Subcutaneous abdominal adipose tissue (tissue), 5 donors: ENCODE measurements at regions not wholly inside any gene's neighbourhood (a gene's known extent, or its start where the extent isn't known, plus 50 kb on each side); places are given as distances from the start of the nearest gene placed in this dataset.

Source experiments
- H3K27ac ChIP-seq: one replicate; pipeline ENCODE4 v1.7.0; 2013; ENCODE audit warnings: low read depth, mild to moderate bottlenecking, inconsistent platforms, low read length, moderate library complexity
- H3K27me3 ChIP-seq, 5 donors: one replicate each; pipeline ENCODE4 v1.7.0; 2013; ENCODE audit warnings: low read length in 5 of 5, inconsistent platforms in 1 of 5; ENCODE audit not compliant: control insufficient read depth in 5 of 5, insufficient read depth in 4 of 5
- H3K36me3 ChIP-seq, 5 donors: one replicate each; pipeline ENCODE4 v1.7.0; 2013; ENCODE audit warnings: low read length in 5 of 5; ENCODE audit not compliant: control insufficient read depth in 5 of 5, insufficient read depth in 5 of 5
- H3K4me1 ChIP-seq, 5 donors: one replicate each; pipeline ENCODE4 v1.7.0; 2013; ENCODE audit warnings: low read length in 5 of 5, mild to moderate bottlenecking in 3 of 5, moderate library complexity in 1 of 5; ENCODE audit not compliant: control insufficient read depth in 5 of 5, insufficient read depth in 5 of 5
- H3K4me3 ChIP-seq, 5 donors: one replicate each; pipeline ENCODE4 v1.7.0; 2013; ENCODE audit warnings: low read length in 5 of 5, low read depth in 1 of 5
- H3K9ac ChIP-seq, 5 donors: one replicate each; pipeline ENCODE4 v1.7.0; 2013; ENCODE audit warnings: low read length in 5 of 5, mild to moderate bottlenecking in 4 of 5, moderate library complexity in 3 of 5
- H3K9me3 ChIP-seq, 5 donors: one replicate each; pipeline ENCODE4 v1.7.0; 2013; ENCODE audit warnings: low read length in 5 of 5; ENCODE audit not compliant: control insufficient read depth in 5 of 5
- donor health status: healthy.
- donor health status: healthy.
- donor health status: healthy.
- donor health status: healthy.
- donor health status: healthy.

DNA sequence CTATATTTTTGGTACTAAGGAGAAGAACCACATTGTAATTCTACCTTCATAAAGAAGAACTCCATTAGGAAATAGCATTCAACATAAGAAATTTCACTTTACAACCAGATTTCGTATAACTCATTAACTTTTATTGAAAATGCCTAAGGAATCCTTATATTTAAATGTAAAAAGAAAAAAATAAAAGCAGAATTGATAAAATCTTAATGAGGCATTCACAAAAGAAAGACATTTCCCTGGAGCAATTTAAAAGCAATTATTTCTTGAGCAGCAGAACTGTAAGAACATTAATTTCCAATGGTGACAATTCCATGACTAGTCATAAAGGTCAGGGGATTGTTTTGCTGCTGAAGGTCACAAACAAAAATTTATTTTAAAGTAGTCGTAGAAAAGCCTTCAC lies 1192.8 kb upstream of the TMEM132C start:
- Histone ChIP-seq H3K27ac (no peak overlapping the region), H3K9me3 (no peaks in the 10 kb centered on the region), H3K36me3 (no peaks in the 10 kb centered on the region), H3K4me1 (peaks cover 0 to 20% (median 2%) of the 10 kb centered on the region in 5 donors), H3K27me3 (peaks cover 0 to 2% (median 0%) of the 10 kb centered on the region in 5 donors), H3K9ac (no peak overlapping the region), H3K4me3 (no peak overlapping the region)

DNA sequence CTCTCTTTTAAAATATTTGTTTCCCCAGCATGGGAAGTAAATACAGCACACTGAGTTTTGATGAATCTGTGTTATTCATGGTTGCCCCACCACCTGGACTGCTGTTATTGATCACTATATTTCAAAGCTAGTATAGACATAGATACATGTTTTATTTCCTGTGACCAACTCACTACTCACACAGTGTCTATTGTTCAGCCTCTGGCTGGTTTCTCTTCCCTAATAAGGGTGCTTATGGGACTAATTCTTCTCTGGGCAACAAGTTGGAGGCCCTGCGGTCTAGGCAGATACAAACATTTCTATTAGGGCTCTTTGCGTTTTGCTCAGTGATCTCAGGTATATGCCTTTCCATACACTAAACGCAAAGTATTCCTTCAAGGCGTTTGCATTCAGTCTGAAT lies 1191.0 kb upstream of the TMEM132C start:
- no peaks in the 10 kb centered on the region for H3K9me3 ChIP-seq
- H3K27ac ChIP-seq, result no peak overlapping the region
- no peaks in the 10 kb centered on the region for H3K36me3 ChIP-seq
- peaks cover 0 to 2% (median 0%) of the 10 kb centered on the region in 5 donors for H3K27me3 ChIP-seq
- H3K9ac ChIP-seq, result no peak overlapping the region
- H3K4me1 ChIP-seq, result peaks cover 0 to 24% (median 2%) of the 10 kb centered on the region in 5 donors
- H3K4me3 ChIP-seq, result no peak overlapping the region

DNA sequence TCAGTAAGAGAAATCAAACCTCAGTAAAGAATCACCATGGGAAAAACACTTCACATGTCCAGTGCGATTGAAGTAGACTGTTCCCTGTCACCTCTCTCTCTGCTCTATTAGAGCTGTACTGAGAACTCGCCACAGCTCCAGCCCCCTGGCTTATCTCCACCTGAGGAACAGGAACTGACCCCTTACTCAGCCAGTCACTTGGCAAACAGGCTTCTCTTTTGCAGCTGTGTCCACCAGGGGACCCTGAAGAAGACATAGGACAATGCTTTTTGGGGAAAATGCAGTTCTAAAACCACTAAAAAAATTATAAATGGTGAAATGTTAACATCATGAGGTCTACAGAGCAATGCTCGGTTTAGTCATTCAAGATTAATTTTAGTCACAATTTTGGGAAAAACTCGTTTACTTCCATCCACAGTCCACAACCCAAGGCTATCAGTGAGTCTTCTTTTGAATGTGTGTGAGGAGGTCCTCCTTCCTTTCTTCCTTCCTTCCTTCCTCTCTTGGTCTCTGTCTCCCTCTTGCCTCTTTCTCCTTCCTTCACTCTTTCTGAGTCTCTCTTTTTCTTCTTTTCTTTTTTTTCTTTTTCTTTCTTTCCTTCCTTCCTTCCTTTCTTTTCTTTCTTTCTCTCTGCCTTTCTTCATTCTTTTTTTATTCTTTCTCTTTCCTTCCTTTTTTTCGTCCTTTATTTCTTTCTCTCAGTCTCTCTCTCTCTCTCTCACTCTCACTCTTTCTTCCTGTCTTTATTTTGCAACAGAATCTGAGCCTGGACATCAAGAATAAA lies 1189.5 kb upstream of the TMEM132C start:
- peaks cover 0 to 2% (median 0%) of the 10 kb centered on the region in 5 donors for H3K27me3 ChIP-seq
- peaks cover 0 to 24% (median 2%) of the 10 kb centered on the region in 5 donors for H3K4me1 ChIP-seq
- H3K9me3 ChIP-seq, result no peaks in the 10 kb centered on the region
- H3K36me3 ChIP-seq, result no peaks in the 10 kb centered on the region
- no peak overlapping the region for H3K27ac ChIP-seq
- H3K9ac ChIP-seq, result no peak overlapping the region
- H3K4me3 ChIP-seq, result no peak overlapping the region

DNA sequence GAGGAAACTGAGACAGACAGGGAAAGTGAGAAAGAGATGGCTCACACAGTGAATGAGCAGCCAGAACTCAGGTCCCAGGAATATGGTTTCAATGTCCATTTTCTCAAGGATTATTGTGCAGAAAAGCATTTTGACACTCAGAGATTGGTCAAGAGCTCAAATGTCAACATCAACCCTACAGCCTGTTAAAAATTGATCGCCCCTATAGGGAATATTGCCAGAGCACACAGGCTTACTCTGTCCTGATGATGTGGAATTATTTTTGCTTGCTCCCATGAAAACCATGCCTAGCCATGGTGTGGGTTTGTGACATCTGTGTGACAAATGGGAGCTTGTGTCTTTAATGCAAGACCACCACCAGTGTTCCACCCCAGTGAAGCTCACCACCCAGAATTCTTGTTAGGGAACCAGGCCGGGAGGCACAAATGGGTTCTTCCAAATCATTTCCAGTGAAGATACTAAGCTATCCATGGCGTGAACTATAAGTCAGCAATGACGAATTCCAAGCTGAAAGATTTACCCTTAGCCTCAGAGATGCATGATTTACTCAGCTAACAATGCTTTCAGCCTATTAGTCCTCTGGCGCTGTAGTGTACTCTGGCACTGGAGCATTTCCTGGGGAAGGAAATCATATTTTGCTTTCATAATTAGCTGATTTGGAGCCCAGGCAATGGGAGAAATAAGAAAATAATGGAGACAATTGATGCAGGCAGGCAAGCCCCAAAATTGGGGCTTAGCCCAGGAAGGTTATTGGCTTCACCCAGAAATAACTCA lies 1188.2 kb upstream of the TMEM132C start:
- H3K27me3 ChIP-seq, result peaks cover 0 to 2% (median 0%) of the 10 kb centered on the region in 5 donors
- no peak overlapping the region for H3K27ac ChIP-seq
- no peak overlapping the region for H3K9ac ChIP-seq
- H3K4me3 ChIP-seq, result no peak overlapping the region
- H3K36me3 ChIP-seq, result no peaks in the 10 kb centered on the region
- peaks cover 2 to 31% (median 5%) of the 10 kb centered on the region in 5 donors for H3K4me1 ChIP-seq
- no peaks in the 10 kb centered on the region for H3K9me3 ChIP-seq

DNA sequence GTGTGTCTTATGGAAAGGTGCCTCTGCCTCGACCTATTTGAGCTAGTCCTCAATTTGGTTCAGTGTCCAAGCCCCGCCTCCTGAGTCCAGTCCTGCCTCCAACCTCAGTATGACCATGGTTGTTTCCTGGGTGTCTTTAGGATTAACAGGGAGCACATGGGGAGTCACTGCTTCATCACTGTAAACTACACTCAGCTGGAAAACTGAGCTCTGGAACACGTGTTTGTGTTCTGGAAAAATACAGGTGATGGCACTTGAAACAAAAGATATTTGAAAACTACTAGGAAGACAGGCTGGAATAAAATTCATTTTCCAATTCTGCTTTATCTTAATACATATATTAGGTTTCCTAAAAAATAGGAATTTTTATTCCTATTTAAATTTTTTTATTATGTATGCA lies 1187.3 kb upstream of the TMEM132C start:
- H3K4me3 ChIP-seq, result no peak overlapping the region
- H3K4me1 ChIP-seq, result peaks cover 2 to 30% (median 7%) of the 10 kb centered on the region in 5 donors
- no peak overlapping the region for H3K9ac ChIP-seq
- H3K36me3 ChIP-seq, result no peaks in the 10 kb centered on the region
- H3K27me3 ChIP-seq, result peaks cover 0 to 2% (median 0%) of the 10 kb centered on the region in 5 donors
- H3K9me3 ChIP-seq, result no peaks in the 10 kb centered on the region
- no peak overlapping the region for H3K27ac ChIP-seq

DNA sequence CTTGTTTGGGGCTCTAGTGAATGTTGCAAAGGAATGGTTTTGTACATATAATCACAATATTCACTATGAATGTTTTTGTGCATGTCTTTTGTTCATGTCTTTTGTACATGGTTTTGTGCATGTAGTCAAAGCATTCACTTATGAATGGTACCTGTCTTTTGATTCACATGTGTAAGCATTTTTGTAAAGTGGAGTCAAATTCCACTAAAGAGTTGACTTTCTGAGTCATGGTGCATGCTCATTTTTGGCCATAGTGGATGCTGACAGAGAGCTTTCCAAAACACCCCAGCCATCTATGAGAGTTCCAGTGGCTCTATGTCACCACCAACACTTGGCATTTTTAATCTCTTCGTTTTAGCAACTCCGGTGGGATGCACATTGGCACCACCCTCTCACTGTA lies 1185.9 kb upstream of the TMEM132C start:
- peaks cover 0 to 24% (median 7%) of the 10 kb centered on the region in 5 donors for H3K4me1 ChIP-seq
- peaks cover 0 to 2% (median 0%) of the 10 kb centered on the region in 5 donors for H3K27me3 ChIP-seq
- H3K9ac ChIP-seq, result no peak overlapping the region
- no peaks in the 10 kb centered on the region for H3K9me3 ChIP-seq
- H3K36me3 ChIP-seq, result no peaks in the 10 kb centered on the region
- no peak overlapping the region for H3K4me3 ChIP-seq
- H3K27ac ChIP-seq, result no peak overlapping the region

DNA sequence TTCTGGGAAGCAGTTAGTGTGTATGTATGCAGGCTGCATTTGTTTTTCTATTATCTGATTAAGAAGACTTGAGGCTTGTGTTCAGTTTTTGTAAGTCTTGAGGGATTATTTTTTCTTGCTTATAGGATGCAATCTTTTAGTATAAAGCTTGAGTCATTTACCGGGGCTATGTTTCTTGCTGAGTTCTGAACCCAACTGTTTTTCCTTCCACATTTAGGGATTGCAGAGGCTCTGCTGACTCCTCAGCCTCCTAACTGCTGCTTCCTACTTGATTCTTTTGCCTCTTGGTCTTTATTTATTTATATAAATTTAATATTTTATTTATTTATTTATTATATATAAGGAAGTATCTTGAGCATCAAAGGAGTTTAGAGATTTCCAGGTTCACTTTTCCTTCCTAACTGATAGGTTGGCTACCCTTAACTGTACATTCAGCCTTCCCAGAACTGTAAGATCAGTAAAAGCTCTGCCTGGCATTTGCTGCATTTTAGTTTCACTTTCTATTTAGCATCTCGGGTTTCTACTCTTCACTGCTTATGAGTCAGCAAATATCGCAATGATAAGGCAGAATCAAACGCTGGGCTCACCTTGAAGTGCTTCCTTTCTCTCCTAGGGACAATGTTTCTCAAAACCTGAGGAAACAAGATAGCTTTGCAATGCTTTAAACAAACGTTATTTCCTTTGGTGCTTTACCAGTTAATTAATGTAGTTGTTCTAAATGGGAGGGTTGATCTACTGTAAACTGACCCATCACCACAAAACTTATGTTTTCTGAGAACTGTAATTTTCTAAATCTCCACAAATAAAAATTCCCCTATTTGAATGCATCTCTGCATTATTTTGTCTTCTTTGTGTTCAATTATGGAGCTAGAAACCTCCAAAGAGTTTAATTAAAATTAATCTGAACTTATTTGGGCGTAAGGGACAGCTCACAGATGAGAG lies 1183.7 kb upstream of the TMEM132C start:
- Histone ChIP-seq H3K36me3 (no peaks in the 10 kb centered on the region), H3K4me3 (peak overlapping the region; percentile 51 to 87 (median 80)), H3K4me1 (peaks cover 0 to 24% (median 7%) of the 10 kb centered on the region in 5 donors), H3K27me3 (peaks cover 0 to 2% (median 0%) of the 10 kb centered on the region in 5 donors), H3K9ac (peak overlapping the region in 4 of 5 donors; percentile 33 to 53 (median 38)), H3K27ac (peak overlapping the region; percentile 8), H3K9me3 (no peaks in the 10 kb centered on the region)

DNA sequence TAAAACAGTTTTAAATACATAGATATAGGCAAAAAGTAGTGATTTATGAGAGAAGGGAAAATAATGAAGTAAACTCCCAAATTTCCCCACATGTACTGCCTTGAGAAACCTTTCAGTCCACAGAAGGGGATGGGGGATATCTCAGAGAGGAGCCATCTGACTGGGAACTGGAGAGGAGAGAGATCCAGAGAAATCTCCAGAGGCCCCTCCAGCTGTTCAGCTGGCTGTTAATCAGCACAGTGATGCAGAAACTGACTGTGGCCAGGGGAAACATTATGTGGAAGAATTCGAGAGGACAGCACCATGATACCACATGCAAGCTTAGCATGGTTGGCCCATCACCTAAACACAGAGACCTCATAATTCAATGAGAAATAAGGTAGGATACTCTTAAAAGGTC lies 1165.9 kb upstream of the TMEM132C start:
- Histone ChIP-seq H3K9ac (no peak overlapping the region), H3K36me3 (no peaks in the 10 kb centered on the region), H3K9me3 (no peaks in the 10 kb centered on the region), H3K4me1 (no peaks in the 10 kb centered on the region), H3K27me3 (no peaks in the 10 kb centered on the region), H3K4me3 (no peak overlapping the region), H3K27ac (no peak overlapping the region)

DNA sequence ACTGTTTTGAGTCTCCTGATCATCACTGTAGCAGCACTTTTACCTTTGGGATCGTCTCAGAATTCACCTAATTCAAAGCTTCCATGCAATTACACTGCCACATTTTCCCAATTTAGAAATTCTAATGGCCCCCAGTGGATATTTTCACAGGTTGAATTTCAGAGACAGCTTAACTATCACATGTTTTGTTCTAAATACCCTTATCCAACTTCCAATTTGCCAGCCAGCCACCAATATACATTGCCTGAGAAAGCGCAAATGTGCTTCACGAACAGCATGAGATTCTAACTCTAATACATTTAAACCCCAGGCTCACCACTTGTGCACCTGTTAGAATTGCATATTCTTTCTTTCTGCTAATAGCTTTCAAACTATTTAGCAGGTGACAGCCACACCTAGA lies 1160.9 kb upstream of the TMEM132C start:
- Histone ChIP-seq H3K27me3 (no peaks in the 10 kb centered on the region), H3K4me1 (no peaks in the 10 kb centered on the region), H3K4me3 (no peak overlapping the region), H3K36me3 (no peaks in the 10 kb centered on the region), H3K27ac (no peak overlapping the region), H3K9ac (no peak overlapping the region), H3K9me3 (no peaks in the 10 kb centered on the region)
